WTC11 (cell line): ENCODE measurements at regions not wholly inside any gene's neighbourhood (a gene's known extent, or its start where the extent isn't known, plus 50 kb on each side); places are given as distances from the start of the nearest gene placed in this dataset.

Source experiments
- ATAC-seq: fragments of 200-7000 bp; cut with Tn5 transposase; 2 replicates; pipeline ENCODE4 v1.10.0; 2021; ENCODE audit warnings: mild to moderate bottlenecking, moderate library complexity
- CTCF ChIA-PET: fragments of 300-600 bp; sonication (Branson Sonifier 250); formaldehyde crosslinking; loops from one replicate; lab custom pipeline; 2021; ENCODE audit warnings: antibody characterized with exemption; lab: Charles Lee
- POLR2A ChIA-PET: fragments of 350-600 bp; sonication (Branson Sonifier 250); formaldehyde crosslinking; loops from one replicate; lab custom pipeline; 2021; ENCODE audit warnings: antibody characterized with exemption; lab: Charles Lee
- DNase-seq: peaks from one replicate; pipeline ENCODE4 v3.0.0; 2021; ENCODE audit warnings: low spot score
- H3K27ac Mint-ChIP-seq: 2 replicates; pipeline ENCODE4 v1.8.0; 2021; ENCODE audit warnings: mixed read lengths
- H3K27me3 Mint-ChIP-seq: 2 replicates; pipeline ENCODE4 v1.8.0; 2021; ENCODE audit warnings: low read depth, mild to moderate bottlenecking, moderate library complexity, mixed read lengths
- H3K36me3 Mint-ChIP-seq: 2 replicates; pipeline ENCODE4 v1.8.0; 2021; ENCODE audit warnings: mixed read lengths
- H3K4me1 Mint-ChIP-seq: 2 replicates; pipeline ENCODE4 v1.8.0; 2022; ENCODE audit warnings: mixed read lengths
- H3K4me3 Mint-ChIP-seq: 2 replicates; pipeline ENCODE4 v1.8.0; 2021; ENCODE audit warnings: mild to moderate bottlenecking, moderate library complexity, mixed read lengths
- H3K9me3 Mint-ChIP-seq: 2 replicates; pipeline ENCODE4 v1.8.0; 2021; ENCODE audit warnings: mixed read lengths
- CBFB ChIP-seq: sonication (generic); formaldehyde crosslinking; IDR thresholded peaks from 2 replicates; pipeline ENCODE4 v1.8.1; 2022; ENCODE audit warnings: mild to moderate bottlenecking, low read depth, missing genetic modification reagents
- ESRRA ChIP-seq: sonication (generic); formaldehyde crosslinking; IDR thresholded peaks from 2 replicates; pipeline ENCODE4 v1.8.1; 2022; ENCODE audit warnings: mild to moderate bottlenecking, missing genetic modification reagents, borderline replicate concordance
- NR3C1 ChIP-seq: sonication (generic); formaldehyde crosslinking; conservative IDR thresholded peaks from 2 replicates; pipeline ENCODE4 v1.8.1; 2023; ENCODE audit warnings: low read depth, mild to moderate bottlenecking, missing genetic modification reagents
- SMAD3 ChIP-seq: sonication (generic); formaldehyde crosslinking; IDR thresholded peaks from 2 replicates; pipeline ENCODE4 v1.8.0; 2022; ENCODE audit warnings: missing genetic modification reagents, mild to moderate bottlenecking, borderline replicate concordance
- TEAD1 ChIP-seq: sonication (generic); formaldehyde crosslinking; IDR thresholded peaks from 2 replicates; pipeline ENCODE4 v1.8.0; 2022; ENCODE audit warnings: mild to moderate bottlenecking, missing genetic modification reagents
- ZBTB21 ChIP-seq: sonication (generic); formaldehyde crosslinking; IDR thresholded peaks from 2 replicates; pipeline ENCODE4 v1.8.1; 2023; ENCODE audit warnings: mild to moderate bottlenecking, missing genetic modification reagents, borderline replicate concordance
- TF ChIP-seq, protein P1 (sequence below): fragments of 200-600 bp; IDR thresholded peaks from 2 replicates; pipeline ENCODE4 v1.8.0; 2022; ENCODE audit warnings: antibody characterized with exemption
- TF ChIP-seq, protein P2 (sequence below): sonication (generic); formaldehyde crosslinking; IDR thresholded peaks from 2 replicates; pipeline ENCODE4 v1.8.1; 2023; ENCODE audit warnings: mild to moderate bottlenecking, moderate library complexity, missing genetic modification reagents
- TF ChIP-seq, protein P3 (sequence below): sonication (generic); formaldehyde crosslinking; IDR thresholded peaks from 2 replicates; pipeline ENCODE4 v1.8.1; 2023; ENCODE audit warnings: mild to moderate bottlenecking, missing genetic modification reagents, moderate library complexity
- TF ChIP-seq, protein P4 (sequence below): sonication (generic); formaldehyde crosslinking; IDR thresholded peaks from 2 replicates; pipeline ENCODE4 v1.8.0; 2022; ENCODE audit warnings: mild to moderate bottlenecking, missing genetic modification reagents
- TF ChIP-seq, protein P5 (sequence below): fragments of 250-450 bp; sonication (Bioruptor Pico); conservative IDR thresholded peaks from 2 replicates; pipeline ENCODE4 v1.9.0; 2021; ENCODE audit warnings: mild to moderate bottlenecking
- TF ChIP-seq, protein P6 (sequence below): sonication (generic); formaldehyde crosslinking; IDR thresholded peaks from 2 replicates; pipeline ENCODE4 v1.8.0; 2022; ENCODE audit warnings: mild to moderate bottlenecking, missing genetic modification reagents

DNA sequence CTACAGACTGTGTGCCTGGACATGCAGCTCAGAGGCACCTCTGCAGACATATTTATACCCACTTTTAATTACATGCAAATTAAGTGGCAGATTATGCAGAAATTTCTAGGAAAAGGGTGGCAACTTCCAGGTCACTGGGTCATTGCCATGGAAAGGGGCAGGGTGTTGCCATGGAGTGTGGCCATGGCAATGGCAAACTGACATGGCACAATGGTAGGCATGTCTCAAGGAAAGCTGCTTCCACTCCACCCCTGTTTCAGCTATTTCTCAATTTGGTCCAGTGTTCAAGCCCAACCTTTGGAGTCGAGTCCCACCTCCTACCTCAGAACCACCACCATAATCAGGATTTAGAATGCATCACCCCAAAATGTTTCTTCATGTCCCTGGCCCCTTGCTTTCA, 170.7 kb upstream of the TSHZ3 start:
- TF ChIP-seq ZBTB21 (no peak), ESRRA (CRISPR knock-in tag) (no peak)
- TF ChIP-seq, protein P1, sequence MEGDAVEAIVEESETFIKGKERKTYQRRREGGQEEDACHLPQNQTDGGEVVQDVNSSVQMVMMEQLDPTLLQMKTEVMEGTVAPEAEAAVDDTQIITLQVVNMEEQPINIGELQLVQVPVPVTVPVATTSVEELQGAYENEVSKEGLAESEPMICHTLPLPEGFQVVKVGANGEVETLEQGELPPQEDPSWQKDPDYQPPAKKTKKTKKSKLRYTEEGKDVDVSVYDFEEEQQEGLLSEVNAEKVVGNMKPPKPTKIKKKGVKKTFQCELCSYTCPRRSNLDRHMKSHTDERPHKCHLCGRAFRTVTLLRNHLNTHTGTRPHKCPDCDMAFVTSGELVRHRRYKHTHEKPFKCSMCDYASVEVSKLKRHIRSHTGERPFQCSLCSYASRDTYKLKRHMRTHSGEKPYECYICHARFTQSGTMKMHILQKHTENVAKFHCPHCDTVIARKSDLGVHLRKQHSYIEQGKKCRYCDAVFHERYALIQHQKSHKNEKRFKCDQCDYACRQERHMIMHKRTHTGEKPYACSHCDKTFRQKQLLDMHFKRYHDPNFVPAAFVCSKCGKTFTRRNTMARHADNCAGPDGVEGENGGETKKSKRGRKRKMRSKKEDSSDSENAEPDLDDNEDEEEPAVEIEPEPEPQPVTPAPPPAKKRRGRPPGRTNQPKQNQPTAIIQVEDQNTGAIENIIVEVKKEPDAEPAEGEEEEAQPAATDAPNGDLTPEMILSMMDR, result no peak
- TF ChIP-seq, protein P2, sequence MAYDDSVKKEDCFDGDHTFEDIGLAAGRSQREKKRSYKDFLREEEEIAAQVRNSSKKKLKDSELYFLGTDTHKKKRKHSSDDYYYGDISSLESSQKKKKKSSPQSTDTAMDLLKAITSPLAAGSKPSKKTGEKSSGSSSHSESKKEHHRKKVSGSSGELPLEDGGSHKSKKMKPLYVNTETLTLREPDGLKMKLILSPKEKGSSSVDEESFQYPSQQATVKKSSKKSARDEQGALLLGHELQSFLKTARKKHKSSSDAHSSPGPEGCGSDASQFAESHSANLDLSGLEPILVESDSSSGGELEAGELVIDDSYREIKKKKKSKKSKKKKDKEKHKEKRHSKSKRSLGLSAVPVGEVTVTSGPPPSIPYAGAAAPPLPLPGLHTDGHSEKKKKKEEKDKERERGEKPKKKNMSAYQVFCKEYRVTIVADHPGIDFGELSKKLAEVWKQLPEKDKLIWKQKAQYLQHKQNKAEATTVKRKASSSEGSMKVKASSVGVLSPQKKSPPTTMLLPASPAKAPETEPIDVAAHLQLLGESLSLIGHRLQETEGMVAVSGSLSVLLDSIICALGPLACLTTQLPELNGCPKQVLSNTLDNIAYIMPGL, result no peak
- peaks cover 10% of the 10 kb centered on the region for H3K36me3 Mint-ChIP-seq
- H3K4me3 Mint-ChIP-seq, result no peak overlapping the region
- H3K4me1 Mint-ChIP-seq, result peaks cover 16% of the 10 kb centered on the region
- peaks cover 18% of the 10 kb centered on the region for H3K9me3 Mint-ChIP-seq
- H3K27me3 Mint-ChIP-seq, result no peaks in the 10 kb centered on the region; the same call in 1 of the 2 replicates
- no peak overlapping the region for H3K27ac Mint-ChIP-seq
- ATAC-seq, result no peak
- no peak for DNase-seq
- ChIA-PET POLR2A (no interaction called here), CTCF (interaction anchor here (1.6 kb wide), 1 partner anchor 465 kb away, joined by 4 read pairs; no protein-coding TSS in a partner anchor)

DNA sequence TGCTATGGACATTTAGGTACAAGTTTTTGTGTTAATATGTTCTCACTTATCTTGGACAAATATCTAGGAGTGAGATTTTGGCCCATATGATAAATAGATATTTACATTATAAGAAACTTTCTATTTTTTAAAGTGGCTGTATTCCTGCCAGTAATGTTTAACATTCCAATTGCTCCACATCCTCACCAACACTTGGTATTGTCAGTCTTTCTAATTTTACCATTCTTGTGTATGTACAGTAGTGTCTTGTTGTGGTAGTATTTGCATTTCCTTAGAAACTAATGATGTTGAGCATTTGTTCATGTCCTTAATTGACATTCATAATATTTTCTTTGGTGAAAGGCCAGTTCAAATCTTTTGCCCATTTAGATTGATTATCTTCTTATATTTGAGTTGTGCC, 171.4 kb upstream of the TSHZ3 start:
- DNase-seq, result no peak
- TF ChIP-seq SMAD3, result no peak
- TF ChIP-seq, protein P3, sequence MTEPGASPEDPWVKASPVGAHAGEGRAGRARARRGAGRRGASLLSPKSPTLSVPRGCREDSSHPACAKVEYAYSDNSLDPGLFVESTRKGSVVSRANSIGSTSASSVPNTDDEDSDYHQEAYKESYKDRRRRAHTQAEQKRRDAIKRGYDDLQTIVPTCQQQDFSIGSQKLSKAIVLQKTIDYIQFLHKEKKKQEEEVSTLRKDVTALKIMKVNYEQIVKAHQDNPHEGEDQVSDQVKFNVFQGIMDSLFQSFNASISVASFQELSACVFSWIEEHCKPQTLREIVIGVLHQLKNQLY (CRISPR knock-in tag), result no peak
- TF ChIP-seq NR3C1 (CRISPR knock-in tag), result no peak
- TF ChIP-seq, protein P4, sequence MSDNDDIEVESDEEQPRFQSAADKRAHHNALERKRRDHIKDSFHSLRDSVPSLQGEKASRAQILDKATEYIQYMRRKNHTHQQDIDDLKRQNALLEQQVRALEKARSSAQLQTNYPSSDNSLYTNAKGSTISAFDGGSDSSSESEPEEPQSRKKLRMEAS, result no peak
- TF ChIP-seq, protein P2, result no peak
- TF ChIP-seq TEAD1 (CRISPR knock-in tag), result no peak
- TF ChIP-seq, protein P5, sequence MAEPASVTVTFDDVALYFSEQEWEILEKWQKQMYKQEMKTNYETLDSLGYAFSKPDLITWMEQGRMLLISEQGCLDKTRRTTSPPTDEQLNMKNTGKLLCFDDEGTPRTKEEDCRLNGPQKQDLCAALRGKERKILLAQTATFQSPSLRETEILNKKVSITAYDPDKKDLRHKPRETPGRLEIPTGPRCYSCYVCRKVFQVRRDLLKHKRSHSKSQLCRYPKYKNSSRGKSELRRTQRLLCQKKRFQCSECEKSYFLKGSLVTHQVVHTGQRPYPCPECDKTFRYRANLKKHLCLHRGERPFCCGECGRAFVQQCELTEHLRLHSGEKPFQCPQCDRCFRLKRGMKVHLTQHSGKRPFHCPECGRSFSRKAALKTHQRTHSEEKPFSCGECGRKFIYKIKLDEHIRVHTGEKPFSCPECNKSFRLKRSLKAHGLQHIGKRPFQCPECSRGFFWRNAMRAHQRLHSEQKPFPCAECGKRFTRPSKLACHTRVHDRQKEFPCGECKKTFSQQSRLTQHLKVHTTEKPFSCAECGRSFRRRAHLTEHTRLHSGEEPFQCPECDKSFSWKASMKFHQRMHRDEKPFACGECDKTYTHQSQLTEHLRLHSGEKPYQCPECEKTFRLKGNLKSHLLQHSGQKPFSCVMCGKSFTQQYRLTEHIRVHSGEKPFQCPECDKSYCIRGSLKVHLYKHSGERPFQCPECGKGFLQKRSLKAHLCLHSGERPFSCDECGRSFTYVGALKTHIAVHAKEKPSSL (CRISPR knock-in tag), result no peak
- no peak for TF ChIP-seq CBFB (CRISPR knock-in tag)
- TF ChIP-seq, protein P6, sequence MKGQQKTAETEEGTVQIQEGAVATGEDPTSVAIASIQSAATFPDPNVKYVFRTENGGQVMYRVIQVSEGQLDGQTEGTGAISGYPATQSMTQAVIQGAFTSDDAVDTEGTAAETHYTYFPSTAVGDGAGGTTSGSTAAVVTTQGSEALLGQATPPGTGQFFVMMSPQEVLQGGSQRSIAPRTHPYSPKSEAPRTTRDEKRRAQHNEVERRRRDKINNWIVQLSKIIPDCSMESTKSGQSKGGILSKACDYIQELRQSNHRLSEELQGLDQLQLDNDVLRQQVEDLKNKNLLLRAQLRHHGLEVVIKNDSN (CRISPR knock-in tag), result no peak
- no peak overlapping the region for H3K27ac Mint-ChIP-seq
- H3K4me1 Mint-ChIP-seq, result peaks cover 15% of the 10 kb centered on the region
- H3K36me3 Mint-ChIP-seq, result peaks cover 15% of the 10 kb centered on the region
- H3K27me3 Mint-ChIP-seq, result no peaks in the 10 kb centered on the region; the same call in 1 of the 2 replicates
- no peak overlapping the region for H3K4me3 Mint-ChIP-seq
- H3K9me3 Mint-ChIP-seq, result peaks cover 23% of the 10 kb centered on the region
- CTCF ChIA-PET, result no interaction called here
- no peak for ATAC-seq
- POLR2A ChIA-PET, result no interaction called here
